SK-MEL-5 (cell line): ENCODE measurements at regions not wholly inside any gene's neighbourhood (a gene's known extent, or its start where the extent isn't known, plus 50 kb on each side); places are given as distances from the start of the nearest gene placed in this dataset.

Experiments
- DNase-seq: peaks from one replicate; pipeline ENCODE4 v3.0.0-alpha.2; 2016; ENCODE audit warnings: low read depth, low spot score
- in situ Hi-C: cut with HindIII; loops from 2 replicates; pipeline ENCODE4 v1.10.0; 2016; ENCODE audit warnings: low sequenced_read_pairs, high pct_unique_total_duplicates, low pct_unique_long_range_greater_than_20kb

GRCh38 chr4:121457278-121457875, 76.6 kb upstream of the QRFPR start:
- DNase-seq, result no peak
- in situ Hi-C loops, result no loop called here

- DNase-seq, result no peak
- in situ Hi-C loops, result no loop called here
Observed at GRCh38 chr4:121455285-121455684, 74.5 kb upstream of the QRFPR start.

- in situ Hi-C loops, result no loop called here
- DNase-seq, result no peak
Observed at GRCh38 chr4:121454251-121454979, 73.6 kb upstream of the QRFPR start.

GRCh38 chr4:121451310-121451709, 70.5 kb upstream of the QRFPR start:
- no peak for DNase-seq
- in situ Hi-C loops, result no loop called here

- DNase-seq, result no peak
- in situ Hi-C loops, result no loop called here
Observed at GRCh38 chr4:121449416-121449815, 68.6 kb upstream of the QRFPR start.

- DNase-seq, result no peak
- in situ Hi-C loops, result no loop called here
Observed at GRCh38 chr4:121448231-121448630, 67.4 kb upstream of the QRFPR start.

- DNase-seq, result no peak
Observed at GRCh38 chr4:121439669-121440068, 58.9 kb upstream of the QRFPR start.

More at GRCh38 chr4:121439669-121440068, 58.9 kb upstream of the QRFPR start:
- in situ Hi-C loops, result no loop called here
